ENCODE measurements at regions not wholly inside any gene's neighbourhood (a gene's known extent, or its start where the extent isn't known, plus 50 kb on each side); places are given as distances from the start of the nearest gene placed in this dataset.

DNA sequence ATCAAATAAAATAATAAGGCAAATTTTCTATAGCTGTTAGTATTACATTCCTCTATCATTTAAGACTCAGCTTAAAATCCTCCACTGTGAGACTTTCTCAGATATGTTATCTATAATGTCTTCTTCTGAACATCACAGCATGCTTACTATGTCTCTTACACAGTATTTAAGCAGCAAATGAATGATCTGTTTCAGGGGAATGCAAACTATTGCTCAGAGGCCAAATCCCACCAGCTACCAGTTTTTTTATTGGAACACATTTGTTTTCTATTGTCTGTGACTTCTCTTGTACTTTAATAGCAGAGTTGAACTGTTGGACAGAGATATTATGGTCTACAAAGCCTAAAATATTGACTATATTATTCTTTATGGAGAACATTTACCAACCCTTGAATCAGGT lies 59.6 kb downstream of the C3orf38 start:
- no peak for DNase-seq (ENCODE audit: low spot score)

DNA sequence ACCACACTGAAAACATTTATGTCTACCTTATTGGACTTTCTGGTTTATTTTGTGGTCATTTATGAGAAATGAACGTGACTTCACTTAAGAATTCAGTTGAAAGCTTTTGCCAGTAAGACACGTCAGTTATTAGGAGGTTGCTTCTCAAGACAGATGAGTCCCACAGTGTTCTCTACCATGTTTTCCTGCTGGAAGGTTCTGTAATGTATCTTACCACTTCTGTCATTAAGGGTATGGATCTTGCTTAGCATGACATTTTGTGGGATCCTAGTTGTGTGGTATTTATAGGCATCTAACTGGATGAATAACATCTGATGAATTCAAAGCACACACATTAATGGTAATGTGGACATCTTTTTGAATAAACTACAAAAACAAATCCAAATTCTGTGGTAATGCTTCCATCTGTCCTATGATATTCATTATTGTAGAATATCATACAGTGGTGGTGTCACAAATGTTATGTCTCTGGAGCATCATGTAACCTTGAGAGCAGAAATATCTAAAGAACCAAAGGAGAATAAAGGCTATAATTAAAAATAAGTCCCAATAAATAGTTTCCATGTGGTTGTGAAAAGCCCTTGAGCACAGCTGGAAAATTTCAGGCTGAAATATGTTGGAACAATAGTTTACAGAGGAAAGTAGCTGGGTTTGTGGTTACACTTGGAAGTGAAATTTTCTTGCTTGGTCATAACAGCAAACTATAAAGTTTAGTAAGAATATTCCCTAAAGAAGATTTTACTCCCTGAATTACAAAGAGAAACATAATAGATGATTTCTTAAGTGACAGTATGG lies 61.5 kb downstream of the C3orf38 start:
- DNase-seq (ENCODE audit: low spot score), result no peak

DNA sequence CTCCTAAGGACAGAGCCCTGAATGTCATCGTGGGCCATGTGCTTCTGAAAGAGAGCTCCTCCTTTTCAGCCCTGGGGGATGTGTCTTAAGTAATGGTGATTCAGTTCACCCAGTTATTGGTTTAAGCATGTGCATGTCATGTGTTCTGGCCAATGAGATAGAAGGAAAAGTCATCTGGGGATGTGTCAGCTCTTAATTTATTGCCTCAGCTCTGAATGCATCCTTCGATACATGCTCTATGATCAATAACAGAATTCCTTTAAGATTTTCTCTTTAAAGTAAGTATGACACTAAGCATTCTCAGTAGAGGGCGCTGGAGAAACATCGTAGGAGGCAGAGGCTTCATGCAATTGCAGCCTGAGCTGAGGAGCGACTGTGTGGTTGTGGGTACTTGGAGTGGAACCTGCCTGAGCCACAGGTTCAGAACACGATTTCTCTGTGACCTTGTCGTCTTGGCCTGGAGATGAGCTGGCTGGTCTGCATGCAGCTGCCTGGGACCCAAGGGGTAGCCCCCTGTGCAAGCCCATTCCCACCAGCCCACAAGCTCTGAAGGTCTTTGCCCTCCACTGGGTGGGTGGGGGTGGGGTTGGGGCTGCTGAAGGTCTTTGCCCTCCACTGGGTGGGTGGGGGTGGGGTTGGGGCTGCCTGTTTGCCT lies 69.5 kb downstream of the C3orf38 start:
- peak; percentile 81 for DNase-seq (ENCODE audit: low spot score)

DNA sequence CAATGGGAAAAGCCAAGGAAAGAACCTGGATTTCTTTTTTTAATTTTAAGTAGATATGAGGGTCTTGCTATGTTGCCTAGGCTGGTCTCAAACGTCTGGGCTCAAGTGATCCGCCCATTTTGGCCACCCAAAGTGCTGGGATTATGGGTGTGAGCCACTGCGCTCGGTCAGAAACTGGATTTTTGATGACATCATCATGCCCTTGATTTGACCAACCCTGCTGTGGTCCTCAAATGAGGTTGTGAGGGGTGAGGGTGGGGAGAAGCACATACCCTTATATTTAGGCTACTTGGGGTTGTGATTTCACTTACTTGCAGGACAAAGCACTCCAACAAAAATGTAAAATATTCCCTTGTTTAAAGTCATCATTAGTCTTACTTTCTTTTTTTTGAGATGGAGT lies 70.4 kb downstream of the C3orf38 start:
- no peak for DNase-seq (ENCODE audit: low spot score)

DNA sequence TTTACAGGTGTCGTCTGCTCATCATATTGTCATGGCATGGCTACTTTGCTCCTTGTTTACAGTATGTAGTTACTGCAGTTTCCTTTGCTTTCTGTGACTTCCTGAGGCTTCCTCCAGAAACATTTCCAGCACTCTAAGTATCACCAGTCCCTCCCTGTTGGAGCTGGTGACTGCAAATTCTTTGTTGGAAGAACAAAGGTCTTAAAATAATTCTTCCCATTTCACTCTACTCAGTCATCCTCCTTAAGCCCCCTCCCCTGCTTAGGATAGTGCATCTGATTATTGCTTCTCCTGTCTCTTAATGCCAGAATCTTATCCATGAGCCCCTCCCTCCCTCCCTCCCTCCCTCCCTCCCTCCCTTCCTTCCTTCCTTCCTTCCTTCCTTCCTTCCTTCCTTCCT lies 72.0 kb downstream of the C3orf38 start:
- DNase-seq (ENCODE audit: low spot score), result no peak

DNA sequence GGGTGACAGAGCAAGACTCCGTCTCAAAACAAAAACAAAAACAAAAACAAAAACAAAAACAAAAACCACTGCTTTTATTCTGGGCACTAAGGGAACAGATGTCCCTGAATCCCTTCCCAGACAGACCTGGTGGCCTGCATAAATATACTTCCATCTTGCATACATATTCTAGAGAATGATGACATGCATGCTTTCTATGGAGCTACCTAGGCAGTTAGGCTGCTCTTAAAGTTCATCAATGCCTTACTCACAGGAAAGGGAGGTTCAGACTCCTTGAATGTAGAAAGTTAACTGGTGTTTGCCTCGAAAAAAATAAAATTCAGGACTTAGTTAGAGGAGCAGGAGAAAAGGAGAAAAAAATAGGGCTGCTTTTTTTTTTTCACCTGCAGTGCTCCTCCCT lies 72.6 kb downstream of the C3orf38 start:
- DNase-seq (ENCODE audit: low spot score), result no peak

DNA sequence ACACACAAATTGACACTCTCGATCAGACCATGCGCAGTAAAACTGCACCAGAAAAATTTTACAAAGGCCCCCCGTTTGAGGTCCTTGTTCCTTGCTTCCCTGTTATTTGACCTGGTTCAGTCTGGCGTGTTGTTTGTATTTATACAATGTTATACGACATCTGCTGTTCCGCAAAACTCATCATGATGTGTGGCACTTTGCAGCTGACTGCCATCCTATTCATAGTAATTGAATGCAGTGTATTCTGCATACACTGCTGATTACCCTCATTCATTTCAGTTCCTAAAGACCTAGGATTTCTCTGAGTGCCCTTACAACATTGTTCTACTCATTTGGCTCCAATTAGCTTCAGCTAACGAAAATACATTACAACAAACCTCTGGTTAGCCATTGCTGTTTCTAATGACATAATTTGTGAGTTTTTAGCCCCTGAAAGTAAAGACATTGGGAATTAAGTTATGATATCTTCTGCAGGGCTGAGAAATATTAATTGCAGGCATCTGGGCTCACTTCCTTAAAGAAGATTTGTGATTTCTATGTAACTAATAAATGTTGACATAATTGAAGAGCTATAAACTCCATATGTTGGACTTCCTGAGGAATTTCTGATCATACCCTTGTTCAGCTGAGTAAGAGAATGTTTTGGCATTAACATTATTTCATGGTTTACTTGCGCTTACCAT lies 75.7 kb downstream of the C3orf38 start:
- DNase-seq (ENCODE audit: low spot score), result no peak

DNA sequence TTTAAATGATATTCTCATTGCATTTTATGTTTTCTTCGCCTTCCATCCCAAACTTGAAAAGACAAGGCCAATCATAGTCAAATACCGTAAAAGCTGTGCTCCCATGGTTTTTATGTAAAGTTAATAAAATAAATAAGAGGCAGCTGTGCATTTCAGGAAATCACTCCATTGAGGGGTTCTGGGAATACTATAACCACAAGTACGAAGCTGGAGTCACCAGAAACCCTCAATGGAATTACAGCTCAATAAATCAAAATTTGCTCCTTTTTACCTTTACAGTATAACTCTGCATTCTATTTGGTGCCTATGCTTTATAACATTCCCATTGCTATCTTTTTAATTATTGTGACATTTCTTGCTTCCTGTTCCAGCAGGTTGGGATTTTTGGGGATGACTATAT lies 77.2 kb downstream of the C3orf38 start:
- no peak for DNase-seq (ENCODE audit: low spot score)

DNA sequence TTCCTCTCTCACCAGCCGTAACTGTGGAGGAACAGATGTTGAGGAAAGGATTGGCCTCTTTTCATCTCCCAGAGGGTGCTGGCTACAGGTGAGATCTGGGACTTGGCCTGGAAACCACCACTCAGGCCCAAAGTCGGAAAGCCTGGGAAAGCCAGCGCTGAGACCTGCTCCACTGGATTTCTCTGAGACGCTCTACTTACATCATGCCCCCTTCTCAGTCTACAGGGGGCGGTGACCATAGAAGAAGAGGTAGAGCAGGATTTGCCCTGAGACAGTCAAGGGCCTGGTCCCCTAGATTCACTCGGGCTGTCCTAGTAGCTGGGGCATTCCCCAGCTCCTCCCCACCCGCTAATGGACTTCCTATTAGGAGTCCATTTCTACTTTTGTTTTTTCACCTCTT lies 80.9 kb downstream of the C3orf38 start:
- DNase-seq (ENCODE audit: low spot score), result no peak

DNA sequence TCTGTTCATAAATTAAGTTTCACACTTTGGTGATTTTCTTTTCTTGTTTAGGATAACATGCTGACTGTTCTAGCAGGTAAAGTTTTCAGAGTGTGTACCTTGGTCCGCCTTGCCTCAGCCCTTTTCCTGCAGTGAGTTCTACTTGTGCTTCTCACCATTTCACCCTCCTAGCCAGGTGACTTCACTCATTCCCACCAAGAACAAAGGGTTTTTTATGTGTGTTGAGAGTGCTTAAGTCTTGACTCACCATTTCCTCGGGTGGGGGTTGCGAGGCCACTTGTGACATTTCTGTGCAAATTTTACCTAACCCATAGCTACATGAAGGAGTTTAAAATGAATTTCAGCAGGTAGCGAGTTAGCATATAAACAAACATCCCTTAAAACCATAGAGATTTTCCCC lies 81.4 kb downstream of the C3orf38 start:
- DNase-seq (ENCODE audit: low spot score), result no peak

DNA sequence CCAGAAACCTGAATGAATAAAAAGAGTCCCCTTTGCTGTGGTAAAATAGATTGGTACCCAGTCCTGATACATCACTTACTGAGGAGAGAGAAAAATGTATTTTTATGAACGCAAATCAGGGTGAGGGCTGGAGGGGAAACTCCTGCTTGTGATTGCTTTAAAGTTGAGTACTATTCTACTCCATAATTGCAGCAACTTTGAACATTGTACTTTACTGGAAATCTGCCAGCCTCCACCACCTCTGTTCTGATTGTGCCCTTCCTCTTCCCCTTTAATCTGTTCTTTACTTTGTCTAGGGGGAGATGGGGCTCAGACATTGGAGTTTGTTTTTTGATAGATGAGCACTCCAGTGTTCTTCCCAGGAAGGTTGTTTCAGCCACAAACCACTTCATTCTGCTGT lies 81.9 kb downstream of the C3orf38 start:
- no peak for DNase-seq (ENCODE audit: low spot score)

DNA sequence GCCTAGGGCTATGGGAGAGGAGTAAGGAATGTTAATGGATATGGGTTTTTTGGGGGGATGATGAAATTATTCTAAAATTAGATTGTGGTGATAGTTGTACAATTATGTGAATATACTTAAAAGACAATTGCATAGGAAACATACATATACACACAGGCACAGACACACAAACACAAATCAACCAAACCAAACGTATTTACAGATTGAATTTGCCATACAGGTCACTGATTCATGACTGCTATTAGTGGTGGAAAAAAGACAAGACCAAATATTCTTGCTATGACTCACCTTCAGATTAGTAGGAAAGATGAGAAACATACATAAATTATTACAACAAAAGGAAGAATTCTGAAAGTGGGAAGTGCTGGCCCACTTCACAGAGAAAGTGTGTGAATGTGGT lies 85.3 kb downstream of the C3orf38 start:
- no peak for DNase-seq (ENCODE audit: low spot score)

DNA sequence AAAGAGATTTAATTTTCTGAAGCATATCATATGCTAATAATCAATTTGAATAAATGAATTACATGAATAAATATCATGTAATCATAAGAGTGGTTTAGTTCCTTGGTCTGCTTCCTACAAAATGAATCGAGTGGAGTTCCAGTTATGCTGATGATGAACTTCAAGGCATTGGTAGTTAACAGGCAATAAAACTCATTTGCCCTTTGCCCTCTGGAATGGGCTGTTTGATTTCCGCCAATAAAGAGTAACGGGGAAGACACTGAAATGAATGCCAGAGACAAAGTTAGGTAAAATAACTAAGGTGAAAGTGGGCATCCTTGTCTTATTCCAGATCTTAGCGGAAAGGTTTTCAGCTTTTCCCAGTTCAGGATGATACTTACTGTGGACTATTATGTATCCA lies 90.1 kb downstream of the C3orf38 start:
- no peak for DNase-seq (ENCODE audit: low spot score)

DNA sequence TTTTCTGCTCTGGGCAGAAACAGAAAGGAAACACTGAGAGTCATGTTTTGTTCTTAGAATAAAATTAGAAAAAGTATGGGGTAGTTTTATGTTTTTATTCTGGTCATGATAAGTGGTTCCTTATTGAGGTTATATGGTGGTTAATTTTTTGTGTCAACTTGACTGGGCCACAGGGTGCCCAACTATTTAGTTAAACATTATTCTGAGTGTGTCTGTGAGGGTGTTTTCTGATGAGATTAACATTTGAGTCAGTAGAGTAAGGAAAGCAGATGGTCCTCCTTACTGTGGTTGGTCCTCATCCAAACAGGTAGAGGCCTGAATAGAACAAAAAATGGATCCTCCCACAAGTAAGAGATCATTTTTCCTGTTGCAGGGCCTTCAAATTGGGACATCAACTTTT lies 98.9 kb downstream of the C3orf38 start:
- DNase-seq (ENCODE audit: low spot score), result no peak

DNA sequence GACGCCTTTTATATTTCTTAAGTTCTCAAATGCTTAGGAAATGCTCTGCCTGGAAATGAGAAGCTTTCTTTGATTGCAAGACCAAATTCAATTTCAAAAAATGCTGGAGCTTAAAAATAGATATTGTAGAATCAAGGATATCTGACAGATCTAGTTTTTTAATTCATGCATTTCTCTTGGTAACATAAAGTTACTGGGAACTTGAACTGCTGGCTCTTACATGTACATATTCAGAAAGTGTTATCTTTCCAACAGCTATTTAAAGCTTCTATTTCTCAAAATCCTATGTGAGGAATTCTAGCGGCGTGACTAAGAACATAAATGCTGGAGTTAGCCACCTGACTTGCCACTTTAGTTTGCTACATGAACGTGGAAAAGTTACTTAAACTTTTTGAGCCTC lies 109.3 kb downstream of the C3orf38 start:
- DNase-seq (ENCODE audit: low spot score), result no peak

DNA sequence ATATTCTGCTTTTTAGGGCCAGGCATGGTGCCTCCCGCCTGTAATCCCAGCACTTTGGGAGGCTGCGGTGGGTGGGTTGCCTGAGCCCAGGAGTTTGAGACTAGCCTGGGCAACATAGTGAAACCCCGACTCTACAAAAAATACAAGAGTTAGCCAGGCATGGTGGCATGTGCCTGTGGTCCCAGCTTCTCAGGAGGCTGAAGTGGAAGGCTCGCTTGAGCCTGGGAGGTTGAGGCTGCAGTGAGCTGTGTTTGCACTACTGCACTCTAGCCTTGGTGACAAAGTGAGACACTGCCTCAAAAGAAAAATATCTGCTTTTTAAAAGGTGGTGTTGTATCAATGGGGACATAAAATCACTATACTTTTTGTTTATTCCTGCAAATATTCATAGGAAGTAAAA lies 112.8 kb downstream of the C3orf38 start:
- no peak for DNase-seq (ENCODE audit: low spot score)

DNA sequence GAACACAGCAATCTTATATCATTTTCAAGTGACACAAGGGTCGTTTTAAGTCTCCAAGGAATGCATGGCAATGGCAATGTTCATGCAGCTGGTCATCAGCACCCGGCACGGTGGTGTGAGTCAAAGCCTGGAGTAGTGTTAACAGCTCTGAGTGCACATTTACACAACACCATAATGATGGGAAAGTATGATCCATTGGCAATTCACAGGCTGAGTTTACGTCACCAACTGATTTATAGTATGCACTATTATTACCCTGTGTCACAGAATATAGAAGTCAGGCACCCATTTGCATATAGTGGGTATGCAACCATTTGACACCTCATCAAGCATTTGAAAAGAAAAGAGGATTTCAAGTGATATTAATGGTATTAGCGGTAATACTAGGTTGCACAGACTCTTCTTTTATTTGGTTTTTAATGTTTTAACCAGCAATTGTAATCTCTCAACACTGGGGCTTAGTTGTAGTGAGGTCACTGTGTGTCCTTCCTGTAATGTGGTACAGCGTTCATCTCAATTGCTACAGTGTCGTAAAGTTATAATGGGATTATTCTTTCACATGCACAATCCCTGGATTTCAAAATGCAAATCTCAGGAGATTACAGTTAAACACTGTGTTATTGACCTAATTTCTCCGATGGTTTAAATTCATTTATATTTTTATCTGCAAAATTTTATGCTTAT lies 113.8 kb downstream of the C3orf38 start:
- DNase-seq (ENCODE audit: low spot score), result no peak

DNA sequence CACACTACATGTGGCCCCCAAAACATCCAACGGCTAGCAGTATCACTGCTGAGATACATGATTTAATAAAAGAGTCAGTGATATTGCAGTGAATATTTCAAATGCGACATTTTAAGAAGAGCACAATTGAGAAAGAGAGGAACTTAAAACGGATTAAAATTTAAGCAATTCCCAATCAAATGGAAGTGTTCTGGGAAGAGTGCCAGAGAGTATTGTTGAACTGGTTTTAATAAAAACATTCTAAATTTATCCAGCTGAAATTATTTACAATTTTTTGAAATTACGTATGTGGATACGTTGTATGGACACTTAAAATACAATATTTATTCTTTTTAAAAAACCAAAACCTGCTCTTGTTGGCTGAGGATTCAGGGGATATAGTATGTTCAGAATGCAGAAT lies 117.7 kb downstream of the C3orf38 start:
- DNase-seq (ENCODE audit: low spot score), result no peak

DNA sequence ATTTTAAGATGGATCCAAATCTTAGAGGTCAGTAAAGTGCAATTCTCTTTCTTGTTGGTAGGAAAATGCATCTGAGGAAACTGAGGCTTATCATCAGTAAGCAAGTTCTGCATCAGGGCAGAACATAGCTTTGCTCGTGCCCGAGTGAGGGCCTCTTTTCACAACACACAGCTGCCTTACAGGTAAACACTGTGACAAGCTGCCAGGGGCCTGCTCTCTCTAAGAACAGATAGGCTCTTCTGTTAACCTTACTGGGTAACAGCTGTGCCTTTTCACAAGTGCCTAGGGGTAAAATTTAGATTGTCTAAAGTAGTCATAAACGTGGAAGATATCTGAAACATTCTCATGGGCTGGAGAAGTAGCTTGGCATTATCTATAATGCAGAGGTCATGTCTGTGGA lies 118.1 kb downstream of the C3orf38 start:
- no peak for DNase-seq (ENCODE audit: low spot score)

DNA sequence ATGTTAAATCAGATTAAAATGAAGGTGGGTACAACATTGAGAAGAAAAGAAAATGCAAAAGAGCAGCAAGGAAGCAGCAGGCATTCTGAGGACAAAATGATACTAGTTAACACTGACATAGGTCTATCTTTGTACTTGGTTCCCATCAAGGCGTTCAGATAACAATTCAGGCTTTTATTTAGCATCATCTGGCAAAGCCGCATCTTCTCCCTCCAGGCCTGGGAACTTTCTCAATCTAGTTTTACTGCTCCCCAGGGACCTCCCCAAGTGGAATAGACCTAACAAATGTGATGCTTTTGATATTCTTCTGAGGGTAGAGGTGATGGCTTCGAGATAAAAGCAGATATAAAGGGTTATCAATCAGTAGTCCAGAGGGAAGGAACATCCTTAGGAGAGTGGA lies 130.6 kb downstream of the C3orf38 start:
- DNase-seq (ENCODE audit: low spot score), result no peak

DNA sequence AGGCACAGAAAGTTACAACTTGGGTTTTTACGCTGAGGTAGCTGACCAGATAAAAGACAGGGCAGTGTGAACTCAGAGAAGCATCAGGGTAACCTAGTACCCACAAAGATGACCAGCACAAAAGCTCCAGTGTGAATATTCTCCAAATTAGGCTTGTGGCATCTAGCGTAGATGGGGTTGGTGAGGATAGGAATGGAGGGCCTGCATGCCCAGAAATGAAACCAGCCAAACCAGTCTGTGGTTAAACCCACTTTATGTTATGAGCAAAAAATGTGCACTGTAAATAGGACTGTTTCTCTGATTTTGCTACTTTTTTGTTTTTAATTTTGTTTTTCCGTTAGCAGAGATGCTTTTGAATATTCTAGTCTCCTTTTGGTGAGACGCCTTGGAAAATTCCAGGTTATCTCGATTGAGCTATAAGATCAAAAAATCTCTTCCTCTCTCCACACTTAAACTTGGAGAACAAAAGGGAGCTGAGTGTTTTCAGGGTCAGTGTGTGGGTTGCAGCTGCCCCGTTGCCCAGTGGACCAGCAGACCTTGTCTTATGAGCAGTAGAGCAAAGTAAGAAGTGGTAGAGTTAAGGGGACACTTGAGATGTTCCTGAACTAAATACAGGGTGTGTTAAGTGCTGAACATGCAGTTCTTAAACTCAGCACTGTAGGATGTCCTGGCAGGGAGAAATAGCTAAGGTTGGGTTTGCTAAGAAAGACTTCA lies 132.9 kb downstream of the C3orf38 start:
- DNase-seq (ENCODE audit: low spot score), result no peak

DNA sequence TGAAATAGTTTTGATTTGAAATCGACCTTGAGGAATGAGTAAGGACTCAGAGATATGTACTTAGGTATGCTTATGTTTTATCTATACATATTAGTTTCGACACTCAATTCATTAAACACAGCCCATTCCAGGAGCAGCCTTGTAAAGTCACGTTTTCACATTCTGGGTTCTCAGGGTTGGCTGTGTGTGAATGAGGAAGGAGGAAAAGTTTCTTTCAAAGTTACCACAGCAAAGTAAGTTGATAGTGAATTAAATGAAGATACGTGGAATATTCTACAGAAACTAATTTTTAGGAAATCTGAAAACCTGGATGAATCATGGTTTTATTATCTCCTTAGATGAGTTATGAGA lies 133.5 kb downstream of the C3orf38 start:
- DNase-seq (ENCODE audit: low spot score), result no peak
